B cell (primary cell): ENCODE measurements at regions not wholly inside any gene's neighbourhood (a gene's known extent, or its start where the extent isn't known, plus 50 kb on each side); places are given as distances from the start of the nearest gene placed in this dataset.

Experiments used
- ATAC-seq: fragments of 200-7000 bp; cut with Tn5 transposase; one replicate; pipeline ENCODE4 v1.10.0; 2021; ENCODE audit warnings: low read depth, mild to moderate bottlenecking, moderate number of reproducible peaks, moderate library complexity
- CTCF ChIA-PET: fragments of 350-600 bp; sonication (Branson Sonifier 250); formaldehyde crosslinking; loops from one replicate; lab custom pipeline; 2021; ENCODE audit warnings: antibody characterized with exemption, inconsistent platforms; lab: Charles Lee
- POLR2A ChIA-PET: fragments of 350-600 bp; sonication (Branson Sonifier 250); formaldehyde crosslinking; loops from one replicate; lab custom pipeline; 2021; ENCODE audit warnings: antibody characterized with exemption; lab: Charles Lee
- DNase-seq: peaks from one replicate; pipeline ENCODE4 v3.0.0; 2013
- H2AFZ ChIP-seq: 2 replicates; pipeline ENCODE4 v1.6.1; 2012; ENCODE audit warnings: mild to moderate bottlenecking, low read depth, low read length; ENCODE audit not compliant: insufficient read depth, poor library complexity, severe bottlenecking
- H3K27ac ChIP-seq, 2 donors: 1 replicate in 1 of 2; 2 replicates in 1 of 2; pipeline ENCODE4 v1.5.1; 2012 to 2013; ENCODE audit warnings: low read length in 2 of 2, mild to moderate bottlenecking in 2 of 2, moderate library complexity in 1 of 2
- H3K27me3 ChIP-seq, 4 experiments: fragments of 200-600 bp in 1 of 4; sonication (generic) in 1 of 4; replicated peaks in 1 of 4; 1 replicate in 2 of 4; 2 replicates in 2 of 4; pipeline versions ENCODE4 v1.6.1 to v1.7.0; 2013 to 2016; ENCODE audit warnings: low read length in 3 of 4, mild to moderate bottlenecking in 2 of 4, mixed read lengths in 1 of 4, moderate library complexity in 1 of 4; ENCODE audit not compliant: insufficient read depth in 4 of 4, control insufficient read depth in 3 of 4; ENCODE audit errors: control extremely low read depth in 1 of 4
- H3K36me3 ChIP-seq, 2 experiments: replicated peaks in 1 of 2; 1 replicate in 1 of 2; 2 replicates in 1 of 2; pipeline versions ENCODE4 v1.6.1 to v1.7.1; 2013; ENCODE audit warnings: low read length in 1 of 2; ENCODE audit not compliant: insufficient read depth in 2 of 2, control insufficient read depth in 1 of 2; ENCODE audit errors: control extremely low read depth in 1 of 2, extremely low read depth in 1 of 2
- H3K4me1 ChIP-seq, 2 donors: fragments of 200-600 bp in 1 of 2; sonication (generic) in 1 of 2; 1 replicate in 1 of 2; 2 replicates in 1 of 2; pipeline versions ENCODE4 v1.5.1 to v1.6.1; 2013 to 2017; ENCODE audit warnings: low read length in 2 of 2; ENCODE audit not compliant: control insufficient read depth in 2 of 2, insufficient read depth in 2 of 2
- H3K4me2 ChIP-seq: replicated peaks from 2 replicates; pipeline ENCODE3; 2012; ENCODE audit warnings: mild to moderate bottlenecking, low read depth, low read length; ENCODE audit not compliant: poor library complexity, severe bottlenecking
- H3K4me3 ChIP-seq, 5 experiments: fragments of 200-600 bp in 1 of 5; sonication (generic) in 1 of 5; 1 replicate in 3 of 5; 2 replicates in 2 of 5; pipeline versions ENCODE4 v1.5.1 to v1.7.0; 2011 to 2016; ENCODE audit warnings: low read length in 4 of 5, mild to moderate bottlenecking in 4 of 5, low read depth in 2 of 5, control low read depth in 1 of 5, moderate library complexity in 1 of 5; ENCODE audit not compliant: insufficient read depth in 1 of 5; ENCODE audit errors: control extremely low read depth in 1 of 5, extremely low read depth in 1 of 5
- H3K79me2 ChIP-seq: fragments of 200-600 bp; sonication (generic); one replicate; pipeline ENCODE4 v1.6.0; 2016; ENCODE audit warnings: low read length; ENCODE audit not compliant: control insufficient read depth, insufficient read depth
- H3K9ac ChIP-seq: fragments of 200-600 bp; sonication (generic); 2 replicates; pipeline ENCODE4 v1.6.1; 2017; ENCODE audit warnings: mild to moderate bottlenecking, low read length, moderate library complexity
- H3K9me3 ChIP-seq, 3 donors: one replicate each; pipeline versions ENCODE4 v1.6.1 to v1.7.1; 2013; ENCODE audit warnings: low read length in 2 of 3; ENCODE audit not compliant: control insufficient read depth in 2 of 3, insufficient read depth in 1 of 3; ENCODE audit errors: control extremely low read depth in 1 of 3
- H4K20me1 ChIP-seq: 2 replicates; pipeline ENCODE4 v1.6.0; 2012; ENCODE audit warnings: mild to moderate bottlenecking, low read length; ENCODE audit not compliant: insufficient read depth, control insufficient read depth, poor library complexity, severe bottlenecking
- H3K27ac Mint-ChIP-seq: one replicate; pipeline ENCODE4 v1.8.0; 2021; ENCODE audit warnings: mixed read lengths
- H3K27me3 Mint-ChIP-seq: one replicate; pipeline ENCODE4 v1.8.0; 2021; ENCODE audit warnings: mixed read lengths
- H3K4me1 Mint-ChIP-seq: one replicate; pipeline ENCODE4 v1.8.0; 2021; ENCODE audit warnings: mixed read lengths
- H3K4me3 Mint-ChIP-seq: one replicate; pipeline ENCODE4 v1.8.0; 2021; ENCODE audit warnings: mixed read lengths
- H3K9me3 Mint-ChIP-seq: one replicate; pipeline ENCODE4 v1.8.0; 2022; ENCODE audit warnings: mixed read lengths; ENCODE audit not compliant: insufficient read depth
- EZH2 ChIP-seq: IDR thresholded peaks from 2 replicates; pipeline ENCODE4 v1.6.1; 2012; ENCODE audit warnings: borderline replicate concordance, low read depth, mild to moderate bottlenecking, moderate library complexity, low read length; ENCODE audit not compliant: insufficient read depth, poor library complexity, severe bottlenecking
- WGBS: methylation state at CpG from one replicate; pipeline ENCODE4 v1.1.5; 2013; ENCODE audit warnings: missing lambda C conversion rate; ENCODE audit not compliant: insufficient coverage; 5-methylcytosine and 5-hydroxymethylcytosine counted together
- intact Hi-C: fragments of 100-400 bp; cut with micrococcal nuclease; formaldehyde crosslinking; loops from one replicate; pipeline ENCODE4 v1.10.0; 2022
- TF ChIP-seq, protein P1 (sequence below): fragments of 200-600 bp; IDR thresholded peaks from one replicate; pipeline ENCODE4 v1.8.0; 2022; ENCODE audit warnings: antibody characterized with exemption, mild to moderate bottlenecking

DNA sequence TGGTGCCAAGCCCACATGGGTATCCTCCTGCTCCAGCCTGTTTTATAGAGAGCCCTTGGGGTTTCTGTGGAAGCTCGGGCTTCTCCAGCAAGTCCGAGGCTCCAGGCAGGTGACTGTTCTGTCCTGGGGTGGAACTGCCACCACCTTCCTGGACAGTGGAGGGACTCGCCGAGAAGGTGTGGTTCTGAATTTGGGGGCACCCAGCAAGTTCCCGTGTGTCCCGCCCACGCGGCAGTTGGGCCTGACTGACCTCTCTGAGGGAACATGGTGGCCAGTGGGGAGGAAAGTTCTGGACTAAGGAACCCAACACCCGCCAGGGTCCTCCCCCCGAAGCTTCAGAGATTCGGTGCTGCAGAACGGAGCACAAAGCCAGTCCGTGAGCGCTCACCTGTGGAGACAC, 158.1 kb upstream of the C1orf174 start:
- ATAC-seq (no peak), DNase-seq (no peak)
- H3K36me3 ChIP-seq = no peaks in the 10 kb centered on the region
- no peak overlapping the region for H3K27ac ChIP-seq
- H3K9ac ChIP-seq = no peak overlapping the region
- Mint-ChIP-seq H3K4me3 (no peak overlapping the region), H3K4me1 (no peaks in the 10 kb centered on the region), H3K9me3 (no peaks in the 10 kb centered on the region), H3K27me3 (no peaks in the 10 kb centered on the region), H3K27ac (no peak overlapping the region)
- no peaks in the 10 kb centered on the region for H4K20me1 ChIP-seq
- no peak overlapping the region for H3K4me3 ChIP-seq
- H3K79me2 ChIP-seq = no peaks in the 10 kb centered on the region
- H2AFZ ChIP-seq = no peak overlapping the region
- H3K27me3 ChIP-seq = peaks cover 0 to 2% (median 0%) of the 10 kb centered on the region in 4 experiments
- TF ChIP-seq EZH2 = no peak
- TF ChIP-seq, protein P1, sequence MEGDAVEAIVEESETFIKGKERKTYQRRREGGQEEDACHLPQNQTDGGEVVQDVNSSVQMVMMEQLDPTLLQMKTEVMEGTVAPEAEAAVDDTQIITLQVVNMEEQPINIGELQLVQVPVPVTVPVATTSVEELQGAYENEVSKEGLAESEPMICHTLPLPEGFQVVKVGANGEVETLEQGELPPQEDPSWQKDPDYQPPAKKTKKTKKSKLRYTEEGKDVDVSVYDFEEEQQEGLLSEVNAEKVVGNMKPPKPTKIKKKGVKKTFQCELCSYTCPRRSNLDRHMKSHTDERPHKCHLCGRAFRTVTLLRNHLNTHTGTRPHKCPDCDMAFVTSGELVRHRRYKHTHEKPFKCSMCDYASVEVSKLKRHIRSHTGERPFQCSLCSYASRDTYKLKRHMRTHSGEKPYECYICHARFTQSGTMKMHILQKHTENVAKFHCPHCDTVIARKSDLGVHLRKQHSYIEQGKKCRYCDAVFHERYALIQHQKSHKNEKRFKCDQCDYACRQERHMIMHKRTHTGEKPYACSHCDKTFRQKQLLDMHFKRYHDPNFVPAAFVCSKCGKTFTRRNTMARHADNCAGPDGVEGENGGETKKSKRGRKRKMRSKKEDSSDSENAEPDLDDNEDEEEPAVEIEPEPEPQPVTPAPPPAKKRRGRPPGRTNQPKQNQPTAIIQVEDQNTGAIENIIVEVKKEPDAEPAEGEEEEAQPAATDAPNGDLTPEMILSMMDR = no peak
- H3K9me3 ChIP-seq = peaks cover 0 to 13% (median 0%) of the 10 kb centered on the region in 3 donors
- H3K4me2 ChIP-seq = no peak overlapping the region
- intact Hi-C loops = no loop called here
- ChIA-PET CTCF (no interaction called here), POLR2A (no interaction called here)
- no peaks in the 10 kb centered on the region for H3K4me1 ChIP-seq
- 91% methylated on average over 14 of the region's 14 CpGs for WGBS

DNA sequence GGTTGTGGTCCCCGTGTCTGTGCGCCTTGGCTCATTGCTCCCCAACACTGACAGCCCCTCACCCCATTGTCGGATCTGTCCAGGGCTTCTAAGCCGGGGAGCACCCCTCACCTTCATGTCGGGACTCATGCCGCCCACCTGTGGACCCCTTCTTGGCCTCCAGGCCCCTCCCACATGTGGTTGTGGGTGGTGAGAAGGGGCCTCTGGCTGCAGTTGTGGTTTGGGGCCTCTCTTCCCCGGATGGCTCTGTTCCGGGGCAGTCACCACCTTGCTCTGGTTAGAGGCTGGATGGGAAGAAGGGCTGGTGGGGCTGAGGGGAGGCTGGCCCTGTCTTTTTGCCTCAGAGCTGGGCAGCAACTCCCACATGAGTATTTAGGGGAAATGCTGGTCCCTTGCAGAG, 158.6 kb upstream of the C1orf174 start:
- no peaks in the 10 kb centered on the region for H3K27me3 Mint-ChIP-seq
- no peak overlapping the region for H3K4me3 Mint-ChIP-seq
- H3K9me3 ChIP-seq = peaks cover 0 to 15% (median 0%) of the 10 kb centered on the region in 3 donors
- intact Hi-C loops = no loop called here
- H3K27me3 ChIP-seq = peaks cover 0 to 2% (median 0%) of the 10 kb centered on the region in 4 experiments
- H2AFZ ChIP-seq = no peak overlapping the region
- H3K4me1 Mint-ChIP-seq = no peaks in the 10 kb centered on the region
- no peak overlapping the region for H3K4me3 ChIP-seq
- no peaks in the 10 kb centered on the region for H3K36me3 ChIP-seq
- 51% methylated on average over 4 of the region's 8 CpGs for WGBS
- ChIA-PET POLR2A (no interaction called here), CTCF (no interaction called here)
- H3K4me1 ChIP-seq = no peaks in the 10 kb centered on the region
- no peak for TF ChIP-seq EZH2
- TF ChIP-seq, protein P1 = no peak
- no peak for DNase-seq
- H4K20me1 ChIP-seq = no peaks in the 10 kb centered on the region
- no peaks in the 10 kb centered on the region for H3K79me2 ChIP-seq
- H3K9ac ChIP-seq = no peak overlapping the region
- no peaks in the 10 kb centered on the region for H3K9me3 Mint-ChIP-seq
- ATAC-seq = no peak
- H3K4me2 ChIP-seq = no peak overlapping the region
- H3K27ac Mint-ChIP-seq = no peak overlapping the region
- no peak overlapping the region for H3K27ac ChIP-seq
